Thoracic aorta (tissue), 2 donors: ENCODE measurements at regions not wholly inside any gene's neighbourhood (a gene's known extent, or its start where the extent isn't known, plus 50 kb on each side); places are given as distances from the start of the nearest gene placed in this dataset.

Experiments used
- ATAC-seq: fragments of 150-250 bp; one replicate; pipeline ENCODE4 v1.8.0; 2017; ENCODE audit warnings: low read depth; ENCODE audit not compliant: insufficient number of reproducible peaks, low FRiP score
- DNase-seq: peaks from one replicate; pipeline ENCODE4 v3.0.0-alpha.2; 2020; ENCODE audit warnings: low spot score
- H3K27ac ChIP-seq, 2 donors: fragments of 200-600 bp; sonication (generic); 1 replicate in 1 of 2; 2 replicates in 1 of 2; pipeline ENCODE4 v1.5.1; 2016; ENCODE audit warnings: mild to moderate bottlenecking in 2 of 2, moderate library complexity in 2 of 2
- H3K27me3 ChIP-seq: fragments of 200-600 bp; sonication (generic); replicated peaks from 2 replicates; pipeline ENCODE4 v1.6.0; 2016; ENCODE audit warnings: mild to moderate bottlenecking; ENCODE audit not compliant: insufficient read depth
- H3K36me3 ChIP-seq: fragments of 200-600 bp; sonication (generic); one replicate; pipeline ENCODE4 v1.5.1; 2016
- H3K4me1 ChIP-seq, 2 donors: fragments of 200-600 bp; sonication (generic); 1 replicate in 1 of 2; 2 replicates in 1 of 2; pipeline versions ENCODE4 v1.5.1 to v1.6.0; 2016; ENCODE audit warnings: low read depth in 2 of 2, mild to moderate bottlenecking in 1 of 2; ENCODE audit not compliant: control insufficient read depth in 1 of 2
- H3K4me3 ChIP-seq: fragments of 200-600 bp; sonication (generic); 2 replicates; pipeline ENCODE4 v1.5.1; 2016; ENCODE audit warnings: mild to moderate bottlenecking
- H3K9me3 ChIP-seq: fragments of 200-600 bp; sonication (generic); 2 replicates; pipeline ENCODE4 v1.5.1; 2016
- CTCF ChIP-seq: fragments of 200-600 bp; sonication (generic); IDR thresholded peaks from one replicate; pipeline ENCODE4 v1.5.1; 2019; ENCODE audit warnings: antibody characterized with exemption

GRCh38 chr14:39682582-39682981 lies 250.3 kb upstream of the FBXO33 start:
- no peak for ATAC-seq
- TF ChIP-seq CTCF = no peak
- no peaks in the 10 kb centered on the region for H3K9me3 ChIP-seq

GRCh38 chr14:39681782-39682399 lies 249.7 kb upstream of the FBXO33 start:
- Histone ChIP-seq H3K27ac (no peak overlapping the region), H3K36me3 (no peaks in the 10 kb centered on the region), H3K27me3 (no peaks in the 10 kb centered on the region), H3K4me3 (no peak overlapping the region), H3K4me1 (peaks cover 0 to 9% of the 10 kb centered on the region in 2 donors), H3K9me3 (no peaks in the 10 kb centered on the region)
- TF ChIP-seq CTCF = no peak
- DNase-seq (no peak), ATAC-seq (no peak)

More at GRCh38 chr14:39682582-39682981, 250.3 kb upstream of the FBXO33 start:
- peaks cover 0 to 9% of the 10 kb centered on the region in 2 donors for H3K4me1 ChIP-seq
- no peak for DNase-seq
- H3K36me3 ChIP-seq = no peaks in the 10 kb centered on the region
- H3K4me3 ChIP-seq = no peak overlapping the region
- H3K27me3 ChIP-seq = no peaks in the 10 kb centered on the region
- no peak overlapping the region for H3K27ac ChIP-seq

GRCh38 chr14:39680777-39681176 lies 248.5 kb upstream of the FBXO33 start:
- ATAC-seq (no peak), DNase-seq (no peak)
- H3K9me3 ChIP-seq = no peaks in the 10 kb centered on the region
- H3K36me3 ChIP-seq = no peaks in the 10 kb centered on the region
- H3K4me1 ChIP-seq = peaks cover 0 to 9% of the 10 kb centered on the region in 2 donors
- TF ChIP-seq CTCF = no peak
- no peak overlapping the region for H3K4me3 ChIP-seq
- H3K27ac ChIP-seq = no peak overlapping the region
- H3K27me3 ChIP-seq = no peaks in the 10 kb centered on the region

GRCh38 chr14:39673734-39674133 lies 241.5 kb upstream of the FBXO33 start:
- no peaks in the 10 kb centered on the region for H3K9me3 ChIP-seq
- ATAC-seq = no peak
- no peaks in the 10 kb centered on the region for H3K4me1 ChIP-seq
- no peaks in the 10 kb centered on the region for H3K36me3 ChIP-seq
- no peak overlapping the region for H3K4me3 ChIP-seq
- DNase-seq = no peak
- H3K27me3 ChIP-seq = no peaks in the 10 kb centered on the region
- no peak overlapping the region for H3K27ac ChIP-seq
- TF ChIP-seq CTCF = no peak

- H3K27me3 ChIP-seq = no peaks in the 10 kb centered on the region
- H3K4me3 ChIP-seq = no peak overlapping the region
- H3K27ac ChIP-seq = no peak overlapping the region
- DNase-seq (no peak), ATAC-seq (no peak)
- no peak for TF ChIP-seq CTCF
- no peaks in the 10 kb centered on the region for H3K36me3 ChIP-seq
- no peaks in the 10 kb centered on the region for H3K9me3 ChIP-seq
- no peaks in the 10 kb centered on the region for H3K4me1 ChIP-seq
These were observed 241.1 kb upstream of the FBXO33 start for GRCh38 chr14:39673270-39673711.
